Activated CD4-positive, alpha-beta T cell treated with anti-CD3 and anti-CD28 coated beads, Interleukin-2, amount 10 ng/mL, durations not matched to agents 24 days and 14 days (primary cell): ENCODE measurements at regions not wholly inside any gene's neighbourhood (a gene's known extent, or its start where the extent isn't known, plus 50 kb on each side); places are given as distances from the start of the nearest gene placed in this dataset.

Experiments
- DNase-seq: peaks from one replicate; pipeline ENCODE4 v3.0.0; 2022
- H3K27ac Mint-ChIP-seq: one replicate; pipeline ENCODE4 v1.8.0; 2022; ENCODE audit warnings: mild to moderate bottlenecking, mixed read lengths
- H3K27me3 Mint-ChIP-seq: one replicate; pipeline ENCODE4 v1.8.0; 2022; ENCODE audit warnings: mixed read lengths
- H3K36me3 Mint-ChIP-seq: one replicate; pipeline ENCODE4 v1.8.0; 2022; ENCODE audit warnings: low read depth, mild to moderate bottlenecking, mixed read lengths
- H3K4me1 Mint-ChIP-seq: one replicate; pipeline ENCODE4 v1.8.0; 2021; ENCODE audit warnings: mixed read lengths
- H3K4me3 Mint-ChIP-seq: one replicate; pipeline ENCODE4 v1.8.0; 2022; ENCODE audit warnings: mild to moderate bottlenecking, moderate library complexity, mixed read lengths
- H3K9me3 Mint-ChIP-seq: one replicate; pipeline ENCODE4 v1.8.0; 2021; ENCODE audit warnings: mixed read lengths
- intact Hi-C: fragments of 100-400 bp; cut with micrococcal nuclease; formaldehyde crosslinking; loops from one replicate; pipeline ENCODE4 v1.15.1; 2023

GRCh38 chr3:41040256-41040655 lies 159.0 kb upstream of the CTNNB1 start:
- Mint-ChIP-seq H3K9me3 (no peaks in the 10 kb centered on the region), H3K4me1 (no peaks in the 10 kb centered on the region), H3K4me3 (no peak overlapping the region), H3K27me3 (peaks cover 5% of the 10 kb centered on the region), H3K36me3 (no peaks in the 10 kb centered on the region), H3K27ac (no peak overlapping the region)
- DNase-seq = no peak
- intact Hi-C loops = no loop called here

GRCh38 chr3:41041462-41041861 lies 157.8 kb upstream of the CTNNB1 start:
- intact Hi-C loops = no loop called here
- no peak for DNase-seq
- H3K27ac Mint-ChIP-seq = no peak overlapping the region
- H3K36me3 Mint-ChIP-seq = no peaks in the 10 kb centered on the region
- no peaks in the 10 kb centered on the region for H3K9me3 Mint-ChIP-seq
- H3K27me3 Mint-ChIP-seq = peaks cover 4% of the 10 kb centered on the region
- no peaks in the 10 kb centered on the region for H3K4me1 Mint-ChIP-seq
- no peak overlapping the region for H3K4me3 Mint-ChIP-seq

DNA sequence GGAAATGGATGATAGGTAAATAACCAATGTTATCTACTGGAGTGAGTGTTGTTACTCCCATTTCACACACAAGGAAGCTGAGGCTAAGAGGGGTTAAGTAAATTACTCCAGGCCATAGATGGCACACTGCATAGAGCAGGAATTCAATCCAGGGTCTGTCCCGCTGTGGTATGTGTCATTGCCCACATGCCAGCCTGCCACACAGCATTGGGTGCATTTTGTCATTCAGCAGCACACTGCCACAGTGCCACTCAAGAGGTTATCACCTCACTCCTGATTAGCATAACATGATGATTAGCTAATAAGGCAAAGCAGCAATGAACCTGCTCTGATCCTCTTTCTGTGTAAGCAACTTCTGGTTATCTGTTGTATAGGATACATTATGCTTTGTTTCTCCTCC lies 157.4 kb upstream of the CTNNB1 start:
- Mint-ChIP-seq H3K4me3 (no peak overlapping the region), H3K27me3 (peaks cover 4% of the 10 kb centered on the region), H3K27ac (no peak overlapping the region), H3K4me1 (no peaks in the 10 kb centered on the region), H3K36me3 (no peaks in the 10 kb centered on the region), H3K9me3 (no peaks in the 10 kb centered on the region)
- intact Hi-C loops = no loop called here
- DNase-seq = no peak

DNA sequence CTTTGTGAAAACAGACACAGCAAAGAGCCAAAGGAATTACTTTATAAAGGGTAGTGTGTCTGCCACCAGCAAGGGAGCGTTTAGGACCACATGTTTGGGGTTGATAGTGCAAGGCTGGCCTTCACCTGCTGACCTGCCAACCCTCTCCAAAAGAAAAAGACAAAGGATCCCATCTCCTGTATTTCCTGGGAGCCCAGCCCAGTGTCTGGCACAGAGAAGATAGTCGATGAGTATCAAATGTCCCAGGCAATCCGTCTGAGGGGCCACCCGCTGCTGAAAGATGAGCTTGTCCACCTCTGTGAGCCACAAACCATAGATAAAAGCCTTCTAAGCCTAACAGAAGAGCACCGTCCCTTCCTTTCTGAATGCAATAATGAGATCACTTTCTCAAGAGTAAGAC lies 154.8 kb upstream of the CTNNB1 start:
- no peak overlapping the region for H3K27ac Mint-ChIP-seq
- H3K4me3 Mint-ChIP-seq = no peak overlapping the region
- intact Hi-C loops = no loop called here
- no peak for DNase-seq
- H3K36me3 Mint-ChIP-seq = no peaks in the 10 kb centered on the region
- no peaks in the 10 kb centered on the region for H3K27me3 Mint-ChIP-seq
- peaks cover 3% of the 10 kb centered on the region for H3K9me3 Mint-ChIP-seq
- no peaks in the 10 kb centered on the region for H3K4me1 Mint-ChIP-seq

DNA sequence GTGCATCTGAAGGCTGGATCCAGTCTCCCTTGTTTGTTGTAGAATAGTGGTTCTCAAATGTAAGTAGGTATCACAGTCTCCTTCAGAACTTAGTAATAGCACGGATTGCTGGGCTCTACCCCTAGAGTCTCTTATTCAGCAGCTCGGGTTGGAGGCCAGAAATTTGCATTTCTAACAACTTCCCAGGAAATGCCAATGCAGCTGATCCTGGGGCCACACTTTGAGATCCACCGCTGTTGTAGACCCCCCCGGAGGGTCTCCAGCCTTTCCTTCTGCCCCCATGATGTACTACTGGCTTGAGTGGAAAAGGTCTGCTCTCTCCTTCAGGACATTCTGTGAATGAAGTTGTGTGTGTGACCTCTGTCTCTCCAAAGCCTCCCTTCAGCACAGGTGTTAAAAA lies 153.8 kb upstream of the CTNNB1 start:
- H3K27ac Mint-ChIP-seq = no peak overlapping the region
- no peaks in the 10 kb centered on the region for H3K27me3 Mint-ChIP-seq
- no peaks in the 10 kb centered on the region for H3K36me3 Mint-ChIP-seq
- H3K4me3 Mint-ChIP-seq = no peak overlapping the region
- intact Hi-C loops = no loop called here
- H3K4me1 Mint-ChIP-seq = no peaks in the 10 kb centered on the region
- peaks cover 5% of the 10 kb centered on the region for H3K9me3 Mint-ChIP-seq
- no peak for DNase-seq

DNA sequence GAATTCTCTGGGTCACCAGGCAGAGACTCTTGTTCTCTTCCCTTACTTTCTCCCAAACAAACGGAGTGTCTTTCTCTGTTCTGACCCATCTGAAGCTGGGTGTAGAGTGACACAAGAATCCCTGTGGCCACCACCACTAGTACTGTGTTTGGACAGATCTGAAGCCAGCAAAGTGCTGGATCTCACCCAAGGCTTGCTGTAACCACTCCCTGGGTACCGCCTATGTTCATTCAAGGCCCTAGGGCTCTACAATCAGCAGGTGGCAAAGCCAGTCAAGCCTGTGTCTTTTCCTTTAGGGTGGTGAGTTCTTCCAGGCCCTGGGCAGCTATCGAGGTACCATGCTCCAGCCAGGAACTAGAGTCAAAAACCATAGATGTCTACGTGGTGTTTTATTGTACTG lies 149.2 kb upstream of the CTNNB1 start:
- peaks cover 9% of the 10 kb centered on the region for H3K9me3 Mint-ChIP-seq
- H3K4me3 Mint-ChIP-seq = no peak overlapping the region
- no peak for DNase-seq
- H3K4me1 Mint-ChIP-seq = no peaks in the 10 kb centered on the region
- intact Hi-C loops = no loop called here
- H3K27ac Mint-ChIP-seq = no peak overlapping the region
- no peaks in the 10 kb centered on the region for H3K27me3 Mint-ChIP-seq
- H3K36me3 Mint-ChIP-seq = no peaks in the 10 kb centered on the region

DNA sequence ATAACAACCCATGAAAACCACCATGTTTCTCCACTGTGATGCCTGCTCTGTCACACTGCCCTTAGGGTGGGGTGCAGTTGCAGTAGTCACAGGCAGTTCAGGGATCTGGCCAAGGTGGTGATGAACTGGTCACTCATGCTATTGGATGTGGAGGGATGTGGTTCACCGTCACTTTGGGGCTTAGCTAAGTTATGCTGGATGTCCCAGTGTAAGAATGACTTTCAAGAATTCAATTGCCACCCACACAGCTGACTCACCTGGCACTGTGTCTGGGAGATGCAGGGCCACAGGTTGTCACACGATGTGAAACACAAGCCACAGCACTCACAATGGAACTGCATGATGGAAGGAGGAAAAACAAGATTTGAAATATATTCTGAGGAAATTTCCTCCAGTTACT lies 146.1 kb upstream of the CTNNB1 start:
- Mint-ChIP-seq H3K27ac (no peak overlapping the region), H3K36me3 (no peaks in the 10 kb centered on the region), H3K9me3 (peaks cover 9% of the 10 kb centered on the region), H3K27me3 (peaks cover 2% of the 10 kb centered on the region), H3K4me3 (no peak overlapping the region), H3K4me1 (no peaks in the 10 kb centered on the region)
- intact Hi-C loops = no loop called here
- no peak for DNase-seq

DNA sequence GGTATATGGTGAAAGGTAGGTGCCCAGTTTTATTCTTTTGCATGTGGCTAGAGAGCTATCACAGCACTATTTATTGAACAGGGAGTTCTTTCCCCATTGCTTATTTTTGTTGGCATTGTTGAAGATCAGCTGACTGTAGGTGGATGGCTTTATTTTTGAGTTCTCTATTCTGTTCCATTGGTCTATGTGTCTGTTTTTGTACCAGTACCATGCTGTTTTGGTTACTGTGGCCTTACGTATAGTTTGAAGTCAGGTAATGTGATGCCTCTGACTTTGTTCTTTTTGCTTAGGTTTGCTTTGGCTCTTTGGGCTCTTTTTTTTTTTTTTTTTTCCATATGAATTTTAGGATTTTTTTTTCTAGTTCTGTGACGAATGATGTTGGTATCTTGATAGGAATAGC lies 139.2 kb upstream of the CTNNB1 start:
- H3K4me1 Mint-ChIP-seq = no peaks in the 10 kb centered on the region
- no peak for DNase-seq
- H3K27me3 Mint-ChIP-seq = peaks cover 9% of the 10 kb centered on the region
- peaks cover 6% of the 10 kb centered on the region for H3K9me3 Mint-ChIP-seq
- H3K27ac Mint-ChIP-seq = no peak overlapping the region
- intact Hi-C loops = no loop called here
- no peaks in the 10 kb centered on the region for H3K36me3 Mint-ChIP-seq
- H3K4me3 Mint-ChIP-seq = no peak overlapping the region

GRCh38 chr3:41064070-41064469 lies 135.2 kb upstream of the CTNNB1 start:
- no peaks in the 10 kb centered on the region for H3K4me1 Mint-ChIP-seq
- peaks cover 7% of the 10 kb centered on the region for H3K27me3 Mint-ChIP-seq
- no peak overlapping the region for H3K27ac Mint-ChIP-seq
- intact Hi-C loops = no loop called here
- H3K9me3 Mint-ChIP-seq = peaks cover 6% of the 10 kb centered on the region
- no peak overlapping the region for H3K4me3 Mint-ChIP-seq
- H3K36me3 Mint-ChIP-seq = no peaks in the 10 kb centered on the region
- DNase-seq = no peak

- Mint-ChIP-seq H3K9me3 (peaks cover 6% of the 10 kb centered on the region), H3K27ac (no peak overlapping the region), H3K36me3 (no peaks in the 10 kb centered on the region), H3K4me3 (no peak overlapping the region), H3K27me3 (peaks cover 7% of the 10 kb centered on the region), H3K4me1 (no peaks in the 10 kb centered on the region)
- intact Hi-C loops = no loop called here
- no peak for DNase-seq
Measured at GRCh38 chr3:41064526-41064925, 134.8 kb upstream of the CTNNB1 start.

GRCh38 chr3:41065340-41065739 lies 134.0 kb upstream of the CTNNB1 start:
- no peaks in the 10 kb centered on the region for H3K4me1 Mint-ChIP-seq
- H3K4me3 Mint-ChIP-seq = no peak overlapping the region
- peaks cover 6% of the 10 kb centered on the region for H3K9me3 Mint-ChIP-seq
- no peak for DNase-seq
- H3K27me3 Mint-ChIP-seq = peaks cover 6% of the 10 kb centered on the region
- intact Hi-C loops = no loop called here
- no peaks in the 10 kb centered on the region for H3K36me3 Mint-ChIP-seq
- no peak overlapping the region for H3K27ac Mint-ChIP-seq

- H3K27me3 Mint-ChIP-seq = no peaks in the 10 kb centered on the region
- H3K4me3 Mint-ChIP-seq = no peak overlapping the region
- H3K27ac Mint-ChIP-seq = no peak overlapping the region
- intact Hi-C loops = no loop called here
- peaks cover 6% of the 10 kb centered on the region for H3K9me3 Mint-ChIP-seq
- no peak for DNase-seq
- no peaks in the 10 kb centered on the region for H3K36me3 Mint-ChIP-seq
- no peaks in the 10 kb centered on the region for H3K4me1 Mint-ChIP-seq
Measured at GRCh38 chr3:41073190-41073589, 126.1 kb upstream of the CTNNB1 start.

DNA sequence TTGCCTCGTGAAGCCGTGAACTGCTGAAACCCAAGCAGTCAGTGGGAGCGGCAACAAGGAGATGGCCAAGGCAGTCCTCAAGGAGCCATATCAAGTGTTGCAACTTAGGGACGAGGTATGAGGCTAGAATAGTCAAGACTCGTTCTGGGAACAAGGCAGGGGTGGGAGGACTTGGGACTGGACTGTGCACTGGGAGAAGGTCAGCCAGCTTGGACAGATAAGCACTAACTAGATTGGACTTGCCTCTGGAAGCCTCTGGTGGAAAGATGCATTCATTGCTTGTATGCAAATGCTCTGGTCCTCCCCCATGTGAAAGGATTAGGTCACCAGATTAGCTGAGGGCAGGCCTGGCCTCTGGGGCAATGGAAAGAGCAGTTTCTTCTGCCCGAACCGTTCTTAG lies 123.3 kb upstream of the CTNNB1 start:
- no peak overlapping the region for H3K4me3 Mint-ChIP-seq
- intact Hi-C loops = no loop called here
- H3K4me1 Mint-ChIP-seq = no peaks in the 10 kb centered on the region
- H3K9me3 Mint-ChIP-seq = peaks cover 5% of the 10 kb centered on the region
- no peaks in the 10 kb centered on the region for H3K27me3 Mint-ChIP-seq
- DNase-seq = no peak
- H3K36me3 Mint-ChIP-seq = no peaks in the 10 kb centered on the region
- H3K27ac Mint-ChIP-seq = no peak overlapping the region

GRCh38 chr3:41076399-41076798 lies 122.9 kb upstream of the CTNNB1 start:
- Mint-ChIP-seq H3K36me3 (no peaks in the 10 kb centered on the region), H3K4me3 (no peak overlapping the region), H3K27me3 (no peaks in the 10 kb centered on the region), H3K27ac (no peak overlapping the region), H3K4me1 (no peaks in the 10 kb centered on the region), H3K9me3 (peaks cover 1% of the 10 kb centered on the region)
- intact Hi-C loops = no loop called here
- no peak for DNase-seq

DNA sequence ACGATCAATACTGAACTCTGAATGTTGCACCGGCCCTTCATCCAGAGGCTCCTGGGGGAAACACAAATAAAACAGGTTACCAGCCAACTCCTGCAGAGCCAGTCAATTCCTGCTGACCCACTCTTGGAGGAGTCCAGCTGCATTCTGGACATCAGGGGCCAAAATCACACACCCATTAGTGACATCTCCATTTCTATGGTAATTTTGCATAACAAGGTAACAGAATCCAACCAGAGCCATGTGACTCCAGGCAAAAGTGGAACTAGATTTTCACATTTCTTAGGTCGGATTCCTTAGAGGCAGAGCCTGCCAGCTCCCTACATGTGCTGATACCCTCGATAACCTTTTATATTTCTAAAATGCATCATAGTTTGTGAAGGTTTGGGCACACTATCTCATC lies 119.2 kb upstream of the CTNNB1 start:
- H3K36me3 Mint-ChIP-seq = no peaks in the 10 kb centered on the region
- intact Hi-C loops = no loop called here
- H3K4me1 Mint-ChIP-seq = no peaks in the 10 kb centered on the region
- DNase-seq = no peak
- no peaks in the 10 kb centered on the region for H3K9me3 Mint-ChIP-seq
- H3K27me3 Mint-ChIP-seq = peaks cover 2% of the 10 kb centered on the region
- no peak overlapping the region for H3K4me3 Mint-ChIP-seq
- H3K27ac Mint-ChIP-seq = no peak overlapping the region

GRCh38 chr3:41088882-41089281 lies 110.4 kb upstream of the CTNNB1 start:
- Mint-ChIP-seq H3K27me3 (peaks cover 3% of the 10 kb centered on the region), H3K9me3 (peaks cover 10% of the 10 kb centered on the region), H3K27ac (no peak overlapping the region), H3K36me3 (no peaks in the 10 kb centered on the region), H3K4me3 (no peak overlapping the region), H3K4me1 (no peaks in the 10 kb centered on the region)
- no peak for DNase-seq
- intact Hi-C loops = no loop called here
